HCT116 (cell line): ENCODE measurements at regions not wholly inside any gene's neighbourhood (a gene's known extent, or its start where the extent isn't known, plus 50 kb on each side); places are given as distances from the start of the nearest gene placed in this dataset.

Experiments
- EGR1 ChIP-seq: IDR thresholded peaks from 2 replicates; pipeline ENCODE4 v1.6.1; 2012; ENCODE audit warnings: low read depth
- EZH2 ChIP-seq: fragments of 200-600 bp; sonication (generic); IDR thresholded peaks from 2 replicates; pipeline ENCODE4 v1.6.1; 2017; ENCODE audit warnings: antibody characterized with exemption, mixed run types
- EZH2phosphoT487 ChIP-seq: fragments of 200-600 bp; IDR thresholded peaks from 2 replicates; pipeline ENCODE4 v1.6.1; 2018; ENCODE audit warnings: antibody characterized with exemption, borderline replicate concordance
- POLR2A ChIP-seq: IDR thresholded peaks from 2 replicates; pipeline ENCODE4 v1.7.0; 2011; ENCODE audit warnings: borderline replicate concordance; ENCODE audit not compliant: insufficient read depth, insufficient read length; ENCODE audit errors: extremely low read depth
- SP1 ChIP-seq: IDR thresholded peaks from 2 replicates; pipeline ENCODE4 v1.6.1; 2012; ENCODE audit warnings: low read depth
- TF ChIP-seq, protein P1 (sequence below): IDR thresholded peaks from 2 replicates; pipeline ENCODE4 v1.6.1; 2011; ENCODE audit warnings: mild to moderate bottlenecking, low read length, moderate library complexity; ENCODE audit not compliant: insufficient replicate concordance; ENCODE audit errors: extremely low read depth
- TF ChIP-seq, protein P2 (sequence below), 3 experiments: fragments of 200-600 bp in 1 of 3; sonication (generic) in 1 of 3; IDR thresholded peaks in 2 of 3; conservative IDR thresholded peaks in 1 of 3; 2 replicates each; pipeline ENCODE4 v1.5.1; 2012 to 2017; ENCODE audit warnings: low read depth in 2 of 3, low read length in 2 of 3, antibody characterized with exemption in 1 of 3, borderline replicate concordance in 1 of 3, control low read depth in 1 of 3, mild to moderate bottlenecking in 1 of 3, mixed read lengths in 1 of 3, mixed run types in 1 of 3, moderate library complexity in 1 of 3; ENCODE audit not compliant: insufficient read depth in 1 of 3

DNA sequence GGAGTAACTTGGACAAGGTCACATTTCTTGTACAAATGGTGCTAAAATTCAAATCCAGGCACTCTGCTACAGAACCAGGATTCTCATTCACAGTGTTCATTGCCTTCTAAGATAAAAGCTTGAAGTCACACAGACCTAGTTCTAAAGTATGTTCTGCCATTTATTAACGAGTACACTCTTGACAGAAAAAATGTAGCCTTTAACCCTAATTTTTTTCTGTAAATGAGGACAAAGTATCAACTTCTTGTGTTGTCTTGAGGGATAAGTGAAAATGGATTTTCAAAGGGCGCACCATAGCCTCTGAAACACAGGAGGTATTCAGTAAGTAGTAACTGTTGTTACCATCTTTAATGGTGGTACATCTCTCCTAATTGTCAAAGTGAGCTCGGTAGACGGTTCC, 379.8 kb upstream of the FLRT2 start:
- TF ChIP-seq EZH2 = no peak
- TF ChIP-seq SP1 = no peak
- TF ChIP-seq, protein P1, sequence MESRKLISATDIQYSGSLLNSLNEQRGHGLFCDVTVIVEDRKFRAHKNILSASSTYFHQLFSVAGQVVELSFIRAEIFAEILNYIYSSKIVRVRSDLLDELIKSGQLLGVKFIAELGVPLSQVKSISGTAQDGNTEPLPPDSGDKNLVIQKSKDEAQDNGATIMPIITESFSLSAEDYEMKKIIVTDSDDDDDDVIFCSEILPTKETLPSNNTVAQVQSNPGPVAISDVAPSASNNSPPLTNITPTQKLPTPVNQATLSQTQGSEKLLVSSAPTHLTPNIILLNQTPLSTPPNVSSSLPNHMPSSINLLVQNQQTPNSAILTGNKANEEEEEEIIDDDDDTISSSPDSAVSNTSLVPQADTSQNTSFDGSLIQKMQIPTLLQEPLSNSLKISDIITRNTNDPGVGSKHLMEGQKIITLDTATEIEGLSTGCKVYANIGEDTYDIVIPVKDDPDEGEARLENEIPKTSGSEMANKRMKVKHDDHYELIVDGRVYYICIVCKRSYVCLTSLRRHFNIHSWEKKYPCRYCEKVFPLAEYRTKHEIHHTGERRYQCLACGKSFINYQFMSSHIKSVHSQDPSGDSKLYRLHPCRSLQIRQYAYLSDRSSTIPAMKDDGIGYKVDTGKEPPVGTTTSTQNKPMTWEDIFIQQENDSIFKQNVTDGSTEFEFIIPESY = no peak
- no peak for TF ChIP-seq EZH2phosphoT487
- TF ChIP-seq EGR1 = no peak
- TF ChIP-seq, protein P2, sequence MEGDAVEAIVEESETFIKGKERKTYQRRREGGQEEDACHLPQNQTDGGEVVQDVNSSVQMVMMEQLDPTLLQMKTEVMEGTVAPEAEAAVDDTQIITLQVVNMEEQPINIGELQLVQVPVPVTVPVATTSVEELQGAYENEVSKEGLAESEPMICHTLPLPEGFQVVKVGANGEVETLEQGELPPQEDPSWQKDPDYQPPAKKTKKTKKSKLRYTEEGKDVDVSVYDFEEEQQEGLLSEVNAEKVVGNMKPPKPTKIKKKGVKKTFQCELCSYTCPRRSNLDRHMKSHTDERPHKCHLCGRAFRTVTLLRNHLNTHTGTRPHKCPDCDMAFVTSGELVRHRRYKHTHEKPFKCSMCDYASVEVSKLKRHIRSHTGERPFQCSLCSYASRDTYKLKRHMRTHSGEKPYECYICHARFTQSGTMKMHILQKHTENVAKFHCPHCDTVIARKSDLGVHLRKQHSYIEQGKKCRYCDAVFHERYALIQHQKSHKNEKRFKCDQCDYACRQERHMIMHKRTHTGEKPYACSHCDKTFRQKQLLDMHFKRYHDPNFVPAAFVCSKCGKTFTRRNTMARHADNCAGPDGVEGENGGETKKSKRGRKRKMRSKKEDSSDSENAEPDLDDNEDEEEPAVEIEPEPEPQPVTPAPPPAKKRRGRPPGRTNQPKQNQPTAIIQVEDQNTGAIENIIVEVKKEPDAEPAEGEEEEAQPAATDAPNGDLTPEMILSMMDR (IDR thresholded peaks at IDR 0.05 in 2 of 3, conservative IDR thresholded peaks at IDR 0.05 in 1 of 3; ENCODE audit: borderline replicate concordance in 1 of 3, insufficient read depth in 1 of 3, low read depth in 2 of 3, low read length in 2 of 3) = no peak
- TF ChIP-seq POLR2A = no peak
